ENCODE measurements at regions not wholly inside any gene's neighbourhood (a gene's known extent, or its start where the extent isn't known, plus 50 kb on each side); places are given as distances from the start of the nearest gene placed in this dataset.

DNA sequence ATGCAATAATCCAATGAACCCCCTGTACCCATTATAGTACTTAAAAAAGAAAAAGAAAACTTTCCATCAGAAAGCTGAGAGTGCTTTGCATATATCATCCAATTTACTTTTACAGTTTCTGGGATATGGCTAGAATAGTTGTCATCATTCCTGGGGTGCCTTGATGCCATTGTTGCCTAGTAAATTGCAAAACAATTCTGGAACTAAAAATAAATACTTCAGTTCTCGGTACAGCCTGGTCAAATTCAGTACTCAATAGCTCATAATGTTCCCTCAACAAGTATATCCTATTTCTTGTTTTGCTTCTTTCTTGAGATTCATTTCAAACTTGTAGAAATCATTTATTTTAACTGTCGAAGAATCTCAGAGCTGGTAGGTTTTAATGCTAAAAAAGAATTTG lies 334.7 kb upstream of the MDFIC2 start:
- TF ChIP-seq, protein P1, sequence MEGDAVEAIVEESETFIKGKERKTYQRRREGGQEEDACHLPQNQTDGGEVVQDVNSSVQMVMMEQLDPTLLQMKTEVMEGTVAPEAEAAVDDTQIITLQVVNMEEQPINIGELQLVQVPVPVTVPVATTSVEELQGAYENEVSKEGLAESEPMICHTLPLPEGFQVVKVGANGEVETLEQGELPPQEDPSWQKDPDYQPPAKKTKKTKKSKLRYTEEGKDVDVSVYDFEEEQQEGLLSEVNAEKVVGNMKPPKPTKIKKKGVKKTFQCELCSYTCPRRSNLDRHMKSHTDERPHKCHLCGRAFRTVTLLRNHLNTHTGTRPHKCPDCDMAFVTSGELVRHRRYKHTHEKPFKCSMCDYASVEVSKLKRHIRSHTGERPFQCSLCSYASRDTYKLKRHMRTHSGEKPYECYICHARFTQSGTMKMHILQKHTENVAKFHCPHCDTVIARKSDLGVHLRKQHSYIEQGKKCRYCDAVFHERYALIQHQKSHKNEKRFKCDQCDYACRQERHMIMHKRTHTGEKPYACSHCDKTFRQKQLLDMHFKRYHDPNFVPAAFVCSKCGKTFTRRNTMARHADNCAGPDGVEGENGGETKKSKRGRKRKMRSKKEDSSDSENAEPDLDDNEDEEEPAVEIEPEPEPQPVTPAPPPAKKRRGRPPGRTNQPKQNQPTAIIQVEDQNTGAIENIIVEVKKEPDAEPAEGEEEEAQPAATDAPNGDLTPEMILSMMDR (conservative IDR thresholded peaks at IDR 0.05 in 1 of 2, IDR thresholded peaks at IDR 0.05 in 1 of 2; ENCODE audit: extremely low read depth in 1 of 2, insufficient read depth in 1 of 2, low read depth in 1 of 2, low read length in 2 of 2) = no peak
- no peak for TF ChIP-seq EZH2 (IDR thresholded peaks at IDR 0.05; ENCODE audit: borderline replicate concordance, low read length)

Data from mammary epithelial cell (primary cell).